Chondrocyte (in vitro differentiated cells): ENCODE measurements at regions not wholly inside any gene's neighbourhood (a gene's known extent, or its start where the extent isn't known, plus 50 kb on each side); places are given as distances from the start of the nearest gene placed in this dataset.

Source experiments
- DNase-seq: peaks from one replicate; pipeline ENCODE4 v3.0.0; 2021; ENCODE audit warnings: mixed read lengths, low spot score
- H3K27ac Mint-ChIP-seq: one replicate; pipeline ENCODE4 v1.8.0; 2021; ENCODE audit warnings: mild to moderate bottlenecking, moderate library complexity, mixed read lengths; ENCODE audit not compliant: unreplicated experiment
- H3K27me3 Mint-ChIP-seq: 2 replicates; pipeline ENCODE4 v1.8.0; 2021; ENCODE audit warnings: low read depth, mixed read lengths
- H3K36me3 Mint-ChIP-seq: 2 replicates; pipeline ENCODE4 v1.8.0; 2021; ENCODE audit warnings: low read depth, mixed read lengths
- H3K4me1 Mint-ChIP-seq: 2 replicates; pipeline ENCODE4 v1.8.0; 2021; ENCODE audit warnings: low read depth, mild to moderate bottlenecking, mixed read lengths
- H3K4me3 Mint-ChIP-seq: one replicate; pipeline ENCODE4 v1.8.0; 2021; ENCODE audit warnings: mild to moderate bottlenecking, moderate library complexity, mixed read lengths; ENCODE audit not compliant: unreplicated experiment
- H3K9me3 Mint-ChIP-seq: 2 replicates; pipeline ENCODE4 v1.8.0; 2021; ENCODE audit warnings: low read depth, mixed read lengths
- TF ChIP-seq, protein P1 (sequence below): fragments of 200-600 bp; sonication (generic); IDR thresholded peaks from 2 replicates; pipeline ENCODE4 v1.5.0; 2021; ENCODE audit warnings: antibody characterized with exemption, mild to moderate bottlenecking, moderate library complexity

DNA sequence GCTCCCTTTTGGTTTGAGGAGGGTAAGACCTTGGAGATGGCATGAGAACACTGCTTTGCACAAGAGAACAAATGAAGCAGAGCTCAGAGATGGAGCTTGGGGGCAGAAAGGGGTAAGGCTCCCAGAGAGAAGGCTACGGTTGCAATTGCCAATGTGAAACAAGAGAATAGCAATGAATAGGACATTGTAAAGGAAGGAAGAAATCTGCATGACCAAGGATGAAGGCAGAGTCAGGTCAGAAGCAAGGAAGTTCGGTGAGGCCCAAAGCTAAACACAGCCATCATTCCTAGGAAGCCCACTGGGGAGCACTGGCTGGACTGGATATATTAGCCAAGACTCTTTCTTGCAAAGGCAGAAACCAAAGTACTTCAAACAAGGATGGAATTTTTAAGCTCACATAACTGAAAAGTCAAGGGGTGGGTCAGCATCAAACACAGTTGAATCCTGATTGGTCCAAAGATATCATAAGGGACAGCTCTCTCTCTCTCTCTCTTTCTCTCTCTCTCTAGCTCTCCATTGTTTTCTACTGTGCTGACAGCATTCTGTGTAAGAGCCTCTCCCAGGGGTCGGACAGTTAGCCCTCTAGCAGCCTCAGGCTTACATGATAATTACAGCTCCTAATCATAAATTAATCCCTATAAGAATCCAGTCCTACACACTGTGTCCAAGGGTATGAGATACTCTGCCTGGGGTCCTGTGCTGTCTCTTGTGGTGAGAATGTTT lies 484.3 kb downstream of the SOX6 start:
- Mint-ChIP-seq H3K4me1 (no peaks in the 10 kb centered on the region), H3K36me3 (no peaks in the 10 kb centered on the region), H3K4me3 (no peak overlapping the region), H3K27me3 (no peaks in the 10 kb centered on the region), H3K27ac (no peak overlapping the region), H3K9me3 (peaks cover 7% of the 10 kb centered on the region)
- TF ChIP-seq, protein P1, sequence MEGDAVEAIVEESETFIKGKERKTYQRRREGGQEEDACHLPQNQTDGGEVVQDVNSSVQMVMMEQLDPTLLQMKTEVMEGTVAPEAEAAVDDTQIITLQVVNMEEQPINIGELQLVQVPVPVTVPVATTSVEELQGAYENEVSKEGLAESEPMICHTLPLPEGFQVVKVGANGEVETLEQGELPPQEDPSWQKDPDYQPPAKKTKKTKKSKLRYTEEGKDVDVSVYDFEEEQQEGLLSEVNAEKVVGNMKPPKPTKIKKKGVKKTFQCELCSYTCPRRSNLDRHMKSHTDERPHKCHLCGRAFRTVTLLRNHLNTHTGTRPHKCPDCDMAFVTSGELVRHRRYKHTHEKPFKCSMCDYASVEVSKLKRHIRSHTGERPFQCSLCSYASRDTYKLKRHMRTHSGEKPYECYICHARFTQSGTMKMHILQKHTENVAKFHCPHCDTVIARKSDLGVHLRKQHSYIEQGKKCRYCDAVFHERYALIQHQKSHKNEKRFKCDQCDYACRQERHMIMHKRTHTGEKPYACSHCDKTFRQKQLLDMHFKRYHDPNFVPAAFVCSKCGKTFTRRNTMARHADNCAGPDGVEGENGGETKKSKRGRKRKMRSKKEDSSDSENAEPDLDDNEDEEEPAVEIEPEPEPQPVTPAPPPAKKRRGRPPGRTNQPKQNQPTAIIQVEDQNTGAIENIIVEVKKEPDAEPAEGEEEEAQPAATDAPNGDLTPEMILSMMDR = no peak
- DNase-seq = no peak

DNA sequence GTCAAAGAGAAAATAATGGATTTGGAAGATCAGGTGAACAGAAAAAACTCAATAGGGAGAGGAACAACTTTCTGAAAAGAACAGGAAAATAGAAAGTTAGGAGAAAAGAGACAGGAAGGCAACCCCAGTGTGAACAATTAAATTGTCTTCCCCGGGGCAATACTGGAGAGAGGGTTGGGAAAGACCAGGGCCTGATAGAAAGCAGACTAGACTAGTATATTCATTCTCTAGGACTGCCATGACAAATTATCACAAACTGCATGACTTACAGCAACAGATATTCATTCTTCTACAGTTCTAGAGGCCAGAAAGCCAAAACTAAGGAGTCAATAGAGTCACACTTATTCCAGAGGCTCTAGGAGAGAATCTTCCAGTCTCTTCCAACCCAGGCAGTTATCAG lies 482.8 kb downstream of the SOX6 start:
- Mint-ChIP-seq H3K36me3 (no peaks in the 10 kb centered on the region), H3K4me3 (no peak overlapping the region), H3K4me1 (no peaks in the 10 kb centered on the region), H3K9me3 (peaks cover 9% of the 10 kb centered on the region), H3K27ac (no peak overlapping the region), H3K27me3 (no peaks in the 10 kb centered on the region)
- no peak for DNase-seq
- TF ChIP-seq, protein P1 = no peak

DNA sequence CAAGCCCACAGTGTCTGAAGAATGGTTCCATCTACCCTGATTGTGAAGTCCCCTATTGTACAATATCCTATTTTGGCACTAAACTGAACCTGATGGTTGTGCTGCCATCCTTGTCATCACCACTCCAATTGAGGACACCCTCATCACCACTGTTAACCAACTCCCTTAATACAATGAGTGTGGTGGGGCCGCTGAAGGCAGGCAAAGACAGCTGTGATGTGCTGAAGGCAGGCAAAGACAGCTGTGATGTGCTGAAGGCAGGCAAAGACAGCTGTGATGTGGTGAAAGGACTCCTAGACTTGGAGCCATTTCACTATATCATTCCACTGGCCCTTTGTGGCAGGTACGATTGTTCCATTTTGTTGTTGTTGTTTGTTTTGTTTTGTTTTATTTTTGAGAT lies 481.6 kb downstream of the SOX6 start:
- Mint-ChIP-seq H3K4me3 (no peak overlapping the region), H3K4me1 (no peaks in the 10 kb centered on the region), H3K9me3 (peaks cover 9% of the 10 kb centered on the region), H3K27ac (no peak overlapping the region), H3K27me3 (no peaks in the 10 kb centered on the region), H3K36me3 (no peaks in the 10 kb centered on the region)
- no peak for DNase-seq
- TF ChIP-seq, protein P1 = no peak

DNA sequence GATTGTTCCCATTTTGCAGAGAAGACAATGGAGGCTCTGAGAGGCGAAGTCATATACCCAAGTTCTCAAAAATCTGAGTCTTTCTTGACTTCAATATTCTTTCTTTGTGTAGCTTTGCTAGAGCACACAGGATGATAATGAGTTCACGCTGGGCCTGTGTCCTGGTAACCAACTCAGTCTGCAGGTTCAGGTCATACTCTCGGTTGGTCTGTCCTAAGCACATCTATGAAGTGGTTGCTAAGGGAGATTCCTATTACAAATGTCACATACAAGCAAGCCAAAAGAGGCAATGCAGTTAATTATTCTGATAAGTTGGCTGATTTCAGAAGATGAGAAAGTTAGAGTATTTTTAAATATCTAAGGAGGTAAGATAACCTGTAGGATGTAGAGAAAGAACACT lies 481.0 kb downstream of the SOX6 start:
- Mint-ChIP-seq H3K4me3 (no peak overlapping the region), H3K36me3 (no peaks in the 10 kb centered on the region), H3K27me3 (no peaks in the 10 kb centered on the region), H3K4me1 (no peaks in the 10 kb centered on the region), H3K27ac (no peak overlapping the region), H3K9me3 (peaks cover 9% of the 10 kb centered on the region)
- TF ChIP-seq, protein P1 = no peak
- DNase-seq = no peak

DNA sequence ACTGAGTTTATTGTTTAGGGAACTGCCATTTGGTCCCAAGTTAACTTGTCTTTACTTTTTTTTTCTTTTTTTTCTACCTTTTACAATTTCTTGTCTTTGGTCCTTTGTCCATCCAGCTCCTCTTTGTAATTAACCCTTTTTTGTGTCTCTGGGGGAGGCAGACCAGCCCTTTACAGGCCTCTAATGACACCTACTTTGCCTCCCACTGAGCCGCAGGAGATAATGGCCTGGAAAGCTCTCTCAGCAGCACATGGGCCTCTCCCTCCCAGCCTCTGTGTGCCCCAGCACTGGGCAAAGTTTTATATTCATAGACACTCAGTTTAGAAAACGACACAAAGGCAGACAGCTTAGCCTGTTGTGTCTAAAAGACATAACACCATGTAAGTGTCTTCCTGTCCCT lies 480.4 kb downstream of the SOX6 start:
- H3K4me1 Mint-ChIP-seq = no peaks in the 10 kb centered on the region
- no peak overlapping the region for H3K4me3 Mint-ChIP-seq
- H3K36me3 Mint-ChIP-seq = no peaks in the 10 kb centered on the region
- no peak overlapping the region for H3K27ac Mint-ChIP-seq
- peaks cover 9% of the 10 kb centered on the region for H3K9me3 Mint-ChIP-seq
- no peak for DNase-seq
- TF ChIP-seq, protein P1 = no peak
- no peaks in the 10 kb centered on the region for H3K27me3 Mint-ChIP-seq
